HepG2 (cell line): ENCODE measurements at regions not wholly inside any gene's neighbourhood (a gene's known extent, or its start where the extent isn't known, plus 50 kb on each side); places are given as distances from the start of the nearest gene placed in this dataset.

ENCODE experiments used
- ATAC-seq: fragments of 200-7000 bp; cut with Tn5 transposase; 3 replicates; pipeline ENCODE4 v1.9.1; 2020; ENCODE audit warnings: mild to moderate bottlenecking, moderate library complexity
- BruUV-seq: library from RNA; stranded (reverse); fragments of 400-500 nt; replicated peaks from 2 replicates; lab custom pipeline; 2021; lab: Mats Ljungman, UMichigan
- CTCF ChIA-PET: fragments of 300-600 bp; formaldehyde crosslinking; extraction: SDS; loops from one replicate; lab custom pipeline; 2021; ENCODE audit warnings: low total read pairs, inconsistent platforms, low intra/inter-chr PET ratio; lab: Yijun Ruan, JAX
- POLR2A ChIA-PET: fragments of 350-600 bp; sonication (Branson Sonifier 250); formaldehyde crosslinking; loops from one replicate; lab custom pipeline; 2020; ENCODE audit warnings: antibody characterized with exemption, inconsistent platforms; lab: Yijun Ruan, JAX
- DNase-seq: peaks from one replicate; pipeline ENCODE4 v3.0.0-alpha.2; 2015; ENCODE audit warnings: low spot score
- FAIRE-seq: peaks from 3 replicates; lab custom pipeline; 2011; peaks lifted over from hg19 to GRCh38; lab: Jason Lieb, UNC
- H2AFZ ChIP-seq: one replicate; pipeline ENCODE4 v1.6.1; 2011; ENCODE audit warnings: low read length, inconsistent platforms
- H3K27ac ChIP-seq: fragments of 300-600 bp; 3 replicates; pipeline ENCODE4 v1.8.0; 2011; ENCODE audit warnings: mixed run types, mild to moderate bottlenecking, mixed read lengths, low read length, inconsistent platforms; ENCODE audit not compliant: insufficient read depth; ENCODE audit errors: extremely low read length
- H3K27me3 ChIP-seq, 2 experiments: fragments of 200-600 bp in 1 of 2; 2 replicates in 1 of 2; 3 replicates in 1 of 2; pipeline versions ENCODE4 v1.6.0 to v1.8.0; 2011; ENCODE audit warnings: low read length in 2 of 2, mild to moderate bottlenecking in 2 of 2, moderate library complexity in 2 of 2, inconsistent platforms in 1 of 2; ENCODE audit not compliant: insufficient read depth in 2 of 2, control insufficient read depth in 1 of 2
- H3K36me3 ChIP-seq, 2 experiments: fragments of 200-600 bp in 1 of 2; replicated peaks in 1 of 2; 2 replicates in 1 of 2; 3 replicates in 1 of 2; pipeline versions ENCODE4 v1.5.1 to v1.8.0; 2011; ENCODE audit warnings: low read length in 2 of 2, inconsistent platforms in 1 of 2; ENCODE audit not compliant: insufficient read depth in 2 of 2, control insufficient read depth in 1 of 2
- H3K4me1 ChIP-seq: 2 replicates; pipeline ENCODE4 v1.5.1; 2012; ENCODE audit warnings: low read length, inconsistent platforms; ENCODE audit not compliant: insufficient read depth
- H3K4me2 ChIP-seq: 2 replicates; pipeline ENCODE4 v1.6.0; 2011; ENCODE audit warnings: low read depth, low read length, inconsistent platforms
- H3K4me3 ChIP-seq, 3 experiments: fragments of 200-600 bp in 1 of 3; sonication (generic), shearing (Covaris generic) in 1 of 3; replicated peaks in 1 of 3; 2 replicates each; pipeline ENCODE4 v1.5.1; 2011 to 2016; ENCODE audit warnings: low read length in 3 of 3, inconsistent platforms in 2 of 3, low read depth in 2 of 3, mild to moderate bottlenecking in 2 of 3, control low read depth in 1 of 3, mixed read lengths in 1 of 3; ENCODE audit not compliant: insufficient read depth in 1 of 3
- H3K79me2 ChIP-seq: one replicate; pipeline ENCODE4 v1.6.1; 2011; ENCODE audit warnings: low read length, inconsistent platforms; ENCODE audit not compliant: insufficient read depth
- H3K9ac ChIP-seq: 2 replicates; pipeline ENCODE4 v1.6.0; 2011; ENCODE audit warnings: mild to moderate bottlenecking, low read depth, low read length, inconsistent platforms; ENCODE audit not compliant: insufficient read depth
- H3K9me3 ChIP-seq: 2 replicates; pipeline ENCODE4 v1.5.1; 2012; ENCODE audit warnings: mild to moderate bottlenecking, low read length
- H4K20me1 ChIP-seq: 2 replicates; pipeline ENCODE4 v1.6.0; 2011; ENCODE audit warnings: inconsistent platforms, mild to moderate bottlenecking, low read length, moderate library complexity; ENCODE audit not compliant: insufficient read depth
- GATAD2A ChIP-seq: IDR thresholded peaks from 2 replicates; pipeline ENCODE4 v1.6.1; 2016
- LCORL ChIP-seq, 2 experiments: fragments of 450-650 bp in 1 of 2; sonication (generic) in 1 of 2; formaldehyde crosslinking in 1 of 2; IDR thresholded peaks; 2 replicates each; pipeline versions ENCODE4 v1.5.0 to v1.6.1; 2017 to 2020; ENCODE audit warnings: antibody characterized with exemption in 1 of 2, missing genetic modification reagents in 1 of 2
- SNAPC2 ChIP-seq: sonication (generic); formaldehyde crosslinking; IDR thresholded peaks from 2 replicates; pipeline ENCODE4 v1.8.1; 2022; ENCODE audit warnings: mild to moderate bottlenecking, missing genetic modification reagents
- SP1 ChIP-seq, 2 experiments: fragments of 450-650 bp in 1 of 2; sonication (generic) in 1 of 2; formaldehyde crosslinking in 1 of 2; IDR thresholded peaks; 2 replicates each; pipeline versions ENCODE4 v1.4.0 to v1.6.1; 2016 to 2020; ENCODE audit warnings: missing genetic modification reagents in 1 of 2
- ZNF333 ChIP-seq: sonication (generic); formaldehyde crosslinking; IDR thresholded peaks from 2 replicates; pipeline ENCODE4 v1.4.0; 2020; ENCODE audit warnings: mild to moderate bottlenecking, missing genetic modification reagents, borderline replicate concordance
- ZNF768 ChIP-seq: sonication (generic); formaldehyde crosslinking; IDR thresholded peaks from 2 replicates; pipeline ENCODE4 v1.4.0; 2020; ENCODE audit warnings: missing genetic modification reagents
- ZSCAN22 ChIP-seq: sonication (generic); formaldehyde crosslinking; IDR thresholded peaks from 2 replicates; pipeline ENCODE4 v1.4.0; 2020; ENCODE audit warnings: mild to moderate bottlenecking, missing genetic modification reagents
- WGBS: methylation state at CpG from one replicate; pipeline ENCODE4 v1.1.6; 2017; ENCODE audit warnings: low lambda C conversion rate; 5-methylcytosine and 5-hydroxymethylcytosine counted together
- in situ Hi-C: cut with HindIII; loops from 2 replicates; pipeline ENCODE4 v1.10.0; 2017; ENCODE audit warnings: low pct_unique_long_range_greater_than_20kb; ENCODE audit not compliant: extremely low pct_ligation_motif_present
- intact Hi-C: fragments of 100-400 bp; cut with micrococcal nuclease; formaldehyde crosslinking; loops from one replicate; pipeline ENCODE4 v1.10.0; 2022; ENCODE audit not compliant: unreplicated experiment
- TF ChIP-seq, protein P1 (sequence below): IDR thresholded peaks from 2 replicates; pipeline ENCODE4 v1.6.1; 2016; ENCODE audit warnings: low read depth, missing genetic modification reagents, missing compliant biosample characterization
- TF ChIP-seq, protein P2 (sequence below): fragments of 450-650 bp; IDR thresholded peaks from 2 replicates; pipeline ENCODE4 v1.6.1; 2017
- TF ChIP-seq, protein P3 (sequence below), 2 experiments: sonication (generic) in 1 of 2; formaldehyde crosslinking in 1 of 2; IDR thresholded peaks; 2 replicates each; pipeline versions ENCODE4 v1.6.1 to v1.9.0; 2014 to 2022; ENCODE audit warnings: antibody characterized with exemption in 1 of 2, borderline replicate concordance in 1 of 2, inconsistent platforms in 1 of 2, low read depth in 1 of 2, missing genetic modification reagents in 1 of 2

DNA sequence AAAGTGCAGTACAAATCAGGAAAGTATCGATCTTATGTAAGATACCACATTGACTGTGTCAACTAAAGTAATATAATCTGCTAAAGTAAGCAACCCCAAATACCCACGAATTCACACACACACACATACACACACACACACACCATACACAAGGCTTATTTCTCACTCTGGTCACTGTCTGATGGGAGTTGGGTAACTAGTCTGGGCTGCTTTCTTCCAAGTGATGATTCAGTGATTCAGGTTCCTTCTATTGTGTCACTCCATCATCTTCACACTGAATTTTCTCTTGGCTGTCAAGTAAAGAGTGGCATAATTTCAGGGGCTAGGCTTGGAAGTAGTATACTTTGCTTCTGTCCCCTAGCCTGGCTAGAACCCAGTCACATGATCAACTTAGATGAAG is 104.8 kb upstream of the CCDC54 start (continued):
- TF ChIP-seq LCORL (IDR thresholded peaks at IDR 0.05) (no peak), LCORL (CRISPR knock-in tag; IDR thresholded peaks at IDR 0.05) (no peak), ZNF333 (no peak)
- TF ChIP-seq, protein P1, sequence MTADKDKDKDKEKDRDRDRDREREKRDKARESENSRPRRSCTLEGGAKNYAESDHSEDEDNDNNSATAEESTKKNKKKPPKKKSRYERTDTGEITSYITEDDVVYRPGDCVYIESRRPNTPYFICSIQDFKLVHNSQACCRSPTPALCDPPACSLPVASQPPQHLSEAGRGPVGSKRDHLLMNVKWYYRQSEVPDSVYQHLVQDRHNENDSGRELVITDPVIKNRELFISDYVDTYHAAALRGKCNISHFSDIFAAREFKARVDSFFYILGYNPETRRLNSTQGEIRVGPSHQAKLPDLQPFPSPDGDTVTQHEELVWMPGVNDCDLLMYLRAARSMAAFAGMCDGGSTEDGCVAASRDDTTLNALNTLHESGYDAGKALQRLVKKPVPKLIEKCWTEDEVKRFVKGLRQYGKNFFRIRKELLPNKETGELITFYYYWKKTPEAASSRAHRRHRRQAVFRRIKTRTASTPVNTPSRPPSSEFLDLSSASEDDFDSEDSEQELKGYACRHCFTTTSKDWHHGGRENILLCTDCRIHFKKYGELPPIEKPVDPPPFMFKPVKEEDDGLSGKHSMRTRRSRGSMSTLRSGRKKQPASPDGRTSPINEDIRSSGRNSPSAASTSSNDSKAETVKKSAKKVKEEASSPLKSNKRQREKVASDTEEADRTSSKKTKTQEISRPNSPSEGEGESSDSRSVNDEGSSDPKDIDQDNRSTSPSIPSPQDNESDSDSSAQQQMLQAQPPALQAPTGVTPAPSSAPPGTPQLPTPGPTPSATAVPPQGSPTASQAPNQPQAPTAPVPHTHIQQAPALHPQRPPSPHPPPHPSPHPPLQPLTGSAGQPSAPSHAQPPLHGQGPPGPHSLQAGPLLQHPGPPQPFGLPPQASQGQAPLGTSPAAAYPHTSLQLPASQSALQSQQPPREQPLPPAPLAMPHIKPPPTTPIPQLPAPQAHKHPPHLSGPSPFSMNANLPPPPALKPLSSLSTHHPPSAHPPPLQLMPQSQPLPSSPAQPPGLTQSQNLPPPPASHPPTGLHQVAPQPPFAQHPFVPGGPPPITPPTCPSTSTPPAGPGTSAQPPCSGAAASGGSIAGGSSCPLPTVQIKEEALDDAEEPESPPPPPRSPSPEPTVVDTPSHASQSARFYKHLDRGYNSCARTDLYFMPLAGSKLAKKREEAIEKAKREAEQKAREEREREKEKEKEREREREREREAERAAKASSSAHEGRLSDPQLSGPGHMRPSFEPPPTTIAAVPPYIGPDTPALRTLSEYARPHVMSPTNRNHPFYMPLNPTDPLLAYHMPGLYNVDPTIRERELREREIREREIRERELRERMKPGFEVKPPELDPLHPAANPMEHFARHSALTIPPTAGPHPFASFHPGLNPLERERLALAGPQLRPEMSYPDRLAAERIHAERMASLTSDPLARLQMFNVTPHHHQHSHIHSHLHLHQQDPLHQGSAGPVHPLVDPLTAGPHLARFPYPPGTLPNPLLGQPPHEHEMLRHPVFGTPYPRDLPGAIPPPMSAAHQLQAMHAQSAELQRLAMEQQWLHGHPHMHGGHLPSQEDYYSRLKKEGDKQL (CRISPR knock-in tag), result no peak

DNA sequence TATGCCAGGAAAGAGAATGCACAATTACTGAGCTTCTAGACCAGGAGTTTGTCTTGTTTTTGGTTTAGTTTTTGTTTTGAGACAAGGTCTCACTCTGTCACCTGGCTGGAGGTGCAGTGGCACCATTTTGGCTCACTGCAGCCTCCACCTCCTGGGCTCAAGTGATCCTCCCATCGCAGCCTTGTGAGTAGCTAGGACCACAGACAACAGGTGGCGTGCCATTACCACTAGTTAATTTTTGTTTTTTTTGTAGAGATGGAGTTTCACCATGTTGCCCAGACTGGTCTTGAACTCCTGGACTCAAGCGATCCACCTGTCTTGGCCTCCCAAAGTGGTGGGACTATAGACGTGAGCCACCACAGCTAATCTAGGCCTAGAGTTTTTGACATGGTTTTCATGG is 104.4 kb upstream of the CCDC54 start:
- Histone ChIP-seq H3K36me3 (no peaks in the 10 kb centered on the region), H3K79me2 (no peaks in the 10 kb centered on the region), H3K4me2 (no peak overlapping the region), H3K4me1 (no peaks in the 10 kb centered on the region), H2AFZ (no peak overlapping the region), H4K20me1 (no peaks in the 10 kb centered on the region), H3K4me3 (no peak overlapping the region), H3K9ac (no peak overlapping the region), H3K9me3 (no peaks in the 10 kb centered on the region), H3K27ac (no peak overlapping the region), H3K27me3 (no peaks in the 10 kb centered on the region)
- intact Hi-C loops, result loop anchor here (1.0 to 2.0 kb wide), 2 partner anchors 148 to 270 kb away; no protein-coding TSS in a partner anchor
- in situ Hi-C loops, result loop anchor here (10.0 kb wide), 1 partner anchor 152 kb away; no protein-coding TSS in a partner anchor
- BruUV-seq, result no TSS peak
- ChIA-PET POLR2A (no interaction called here), CTCF (no interaction called here)
- DNase-seq, result no peak
- ATAC-seq, result no peak
- no peak for TF ChIP-seq ZNF768 (CRISPR knock-in tag)
- no peak for TF ChIP-seq ZSCAN22 (CRISPR knock-in tag)
- TF ChIP-seq SP1 (IDR thresholded peaks at IDR 0.05), result no peak
- no peak for TF ChIP-seq SP1 (CRISPR knock-in tag; IDR thresholded peaks at IDR 0.05)
- no peak for TF ChIP-seq SNAPC2 (CRISPR knock-in tag)
- TF ChIP-seq, protein P2, sequence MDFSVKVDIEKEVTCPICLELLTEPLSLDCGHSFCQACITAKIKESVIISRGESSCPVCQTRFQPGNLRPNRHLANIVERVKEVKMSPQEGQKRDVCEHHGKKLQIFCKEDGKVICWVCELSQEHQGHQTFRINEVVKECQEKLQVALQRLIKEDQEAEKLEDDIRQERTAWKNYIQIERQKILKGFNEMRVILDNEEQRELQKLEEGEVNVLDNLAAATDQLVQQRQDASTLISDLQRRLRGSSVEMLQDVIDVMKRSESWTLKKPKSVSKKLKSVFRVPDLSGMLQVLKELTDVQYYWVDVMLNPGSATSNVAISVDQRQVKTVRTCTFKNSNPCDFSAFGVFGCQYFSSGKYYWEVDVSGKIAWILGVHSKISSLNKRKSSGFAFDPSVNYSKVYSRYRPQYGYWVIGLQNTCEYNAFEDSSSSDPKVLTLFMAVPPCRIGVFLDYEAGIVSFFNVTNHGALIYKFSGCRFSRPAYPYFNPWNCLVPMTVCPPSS, result no peak
- TF ChIP-seq, protein P3, sequence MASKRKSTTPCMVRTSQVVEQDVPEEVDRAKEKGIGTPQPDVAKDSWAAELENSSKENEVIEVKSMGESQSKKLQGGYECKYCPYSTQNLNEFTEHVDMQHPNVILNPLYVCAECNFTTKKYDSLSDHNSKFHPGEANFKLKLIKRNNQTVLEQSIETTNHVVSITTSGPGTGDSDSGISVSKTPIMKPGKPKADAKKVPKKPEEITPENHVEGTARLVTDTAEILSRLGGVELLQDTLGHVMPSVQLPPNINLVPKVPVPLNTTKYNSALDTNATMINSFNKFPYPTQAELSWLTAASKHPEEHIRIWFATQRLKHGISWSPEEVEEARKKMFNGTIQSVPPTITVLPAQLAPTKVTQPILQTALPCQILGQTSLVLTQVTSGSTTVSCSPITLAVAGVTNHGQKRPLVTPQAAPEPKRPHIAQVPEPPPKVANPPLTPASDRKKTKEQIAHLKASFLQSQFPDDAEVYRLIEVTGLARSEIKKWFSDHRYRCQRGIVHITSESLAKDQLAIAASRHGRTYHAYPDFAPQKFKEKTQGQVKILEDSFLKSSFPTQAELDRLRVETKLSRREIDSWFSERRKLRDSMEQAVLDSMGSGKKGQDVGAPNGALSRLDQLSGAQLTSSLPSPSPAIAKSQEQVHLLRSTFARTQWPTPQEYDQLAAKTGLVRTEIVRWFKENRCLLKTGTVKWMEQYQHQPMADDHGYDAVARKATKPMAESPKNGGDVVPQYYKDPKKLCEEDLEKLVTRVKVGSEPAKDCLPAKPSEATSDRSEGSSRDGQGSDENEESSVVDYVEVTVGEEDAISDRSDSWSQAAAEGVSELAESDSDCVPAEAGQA (IDR thresholded peaks at IDR 0.05; ENCODE audit: low read depth), result no peak
- TF ChIP-seq, protein P3 (CRISPR knock-in tag; IDR thresholded peaks at IDR 0.05; ENCODE audit: borderline replicate concordance), result no peak
- no peak for TF ChIP-seq GATAD2A (CRISPR knock-in tag)
- FAIRE-seq, result no peak
- 9% methylated on average over 4 of the region's 4 CpGs for WGBS
